ENCODE measurements at regions not wholly inside any gene's neighbourhood (a gene's known extent, or its start where the extent isn't known, plus 50 kb on each side); places are given as distances from the start of the nearest gene placed in this dataset.

DNA sequence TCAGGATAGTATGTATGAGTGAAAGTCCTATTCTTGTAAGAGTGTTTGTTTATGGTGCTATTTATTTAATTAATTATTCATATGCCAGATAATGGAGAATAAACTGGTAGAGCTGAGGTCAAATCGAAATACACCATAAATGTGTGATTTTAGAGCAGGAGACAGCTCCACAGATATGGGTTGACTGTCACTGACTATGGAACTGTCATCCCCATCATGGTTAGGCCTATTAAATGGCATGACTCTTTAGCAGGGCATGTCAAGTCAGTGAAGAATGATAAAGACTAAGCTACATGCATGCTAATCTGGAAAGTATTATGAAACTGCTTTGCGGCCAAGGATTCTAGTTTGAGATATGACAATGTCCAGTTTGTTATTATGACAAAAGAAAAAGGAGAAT is 658.6 kb downstream of the ISL1 start:
- TF ChIP-seq POLR2A (IDR thresholded peaks at IDR 0.05) (no peak), EP300 (IDR thresholded peaks at IDR 0.05; ENCODE audit: low read depth) (no peak), POLR2AphosphoS5 (IDR thresholded peaks at IDR 0.05) (no peak)
- TF ChIP-seq, protein P1, sequence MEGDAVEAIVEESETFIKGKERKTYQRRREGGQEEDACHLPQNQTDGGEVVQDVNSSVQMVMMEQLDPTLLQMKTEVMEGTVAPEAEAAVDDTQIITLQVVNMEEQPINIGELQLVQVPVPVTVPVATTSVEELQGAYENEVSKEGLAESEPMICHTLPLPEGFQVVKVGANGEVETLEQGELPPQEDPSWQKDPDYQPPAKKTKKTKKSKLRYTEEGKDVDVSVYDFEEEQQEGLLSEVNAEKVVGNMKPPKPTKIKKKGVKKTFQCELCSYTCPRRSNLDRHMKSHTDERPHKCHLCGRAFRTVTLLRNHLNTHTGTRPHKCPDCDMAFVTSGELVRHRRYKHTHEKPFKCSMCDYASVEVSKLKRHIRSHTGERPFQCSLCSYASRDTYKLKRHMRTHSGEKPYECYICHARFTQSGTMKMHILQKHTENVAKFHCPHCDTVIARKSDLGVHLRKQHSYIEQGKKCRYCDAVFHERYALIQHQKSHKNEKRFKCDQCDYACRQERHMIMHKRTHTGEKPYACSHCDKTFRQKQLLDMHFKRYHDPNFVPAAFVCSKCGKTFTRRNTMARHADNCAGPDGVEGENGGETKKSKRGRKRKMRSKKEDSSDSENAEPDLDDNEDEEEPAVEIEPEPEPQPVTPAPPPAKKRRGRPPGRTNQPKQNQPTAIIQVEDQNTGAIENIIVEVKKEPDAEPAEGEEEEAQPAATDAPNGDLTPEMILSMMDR (IDR thresholded peaks at IDR 0.05) = no peak
